NCI-H345 treated with DMSO at 0.1 percent for 48 hours (cell line): ENCODE measurements at regions not wholly inside any gene's neighbourhood (a gene's known extent, or its start where the extent isn't known, plus 50 kb on each side); places are given as distances from the start of the nearest gene placed in this dataset.

Source experiments
- DNase-seq: peaks from one replicate; lab custom pipeline; 2025; ENCODE audit not compliant: unreplicated experiment; lab: John Stamatoyannopoulos, UW

GRCh38 chr12:107437954-107438353 lies 247.6 kb upstream of the PWP1 start:
- DNase-seq: no peak

- no peak for DNase-seq
Measured at GRCh38 chr12:107439026-107439738, 246.4 kb upstream of the PWP1 start.

- DNase-seq: no peak
Measured at GRCh38 chr12:107440606-107441005, 245.0 kb upstream of the PWP1 start.

GRCh38 chr12:107441665-107442300 lies 243.8 kb upstream of the PWP1 start:
- no peak for DNase-seq

GRCh38 chr12:107442326-107442987 lies 243.1 kb upstream of the PWP1 start:
- no peak for DNase-seq

GRCh38 chr12:107443320-107444090 lies 242.1 kb upstream of the PWP1 start:
- DNase-seq: no peak

GRCh38 chr12:107444771-107445170 lies 240.8 kb upstream of the PWP1 start:
- no peak for DNase-seq

- DNase-seq: no peak
Measured at GRCh38 chr12:107446476-107446875, 239.1 kb upstream of the PWP1 start.

GRCh38 chr12:107447336-107447735 lies 238.3 kb upstream of the PWP1 start:
- no peak for DNase-seq

GRCh38 chr12:107448198-107448597 lies 237.4 kb upstream of the PWP1 start:
- no peak for DNase-seq

- DNase-seq: no peak
Measured at GRCh38 chr12:107449891-107450290, 235.7 kb upstream of the PWP1 start.

- DNase-seq: no peak
Measured at GRCh38 chr12:107450541-107450940, 235.1 kb upstream of the PWP1 start.

GRCh38 chr12:107451246-107451645 lies 234.4 kb upstream of the PWP1 start:
- DNase-seq: no peak

- DNase-seq: no peak
Measured at GRCh38 chr12:107454109-107454830, 231.3 kb upstream of the PWP1 start.

- no peak for DNase-seq
Measured at GRCh38 chr12:107457362-107457935, 228.2 kb upstream of the PWP1 start.

- DNase-seq: no peak
Measured at GRCh38 chr12:107458163-107458562, 227.4 kb upstream of the PWP1 start.

- no peak for DNase-seq
Measured at GRCh38 chr12:107458990-107459389, 226.6 kb upstream of the PWP1 start.

GRCh38 chr12:107459641-107460040 lies 226.0 kb upstream of the PWP1 start:
- no peak for DNase-seq

GRCh38 chr12:107461222-107461975 lies 224.2 kb upstream of the PWP1 start:
- DNase-seq: no peak
